HG03159 (cell line): ENCODE measurements at regions not wholly inside any gene's neighbourhood (a gene's known extent, or its start where the extent isn't known, plus 50 kb on each side); places are given as distances from the start of the nearest gene placed in this dataset.

Experiments used
- ATAC-seq: cut with Tn5 transposase; IDR thresholded peaks from one replicate; pipeline ENCODE4 v1.9.1; 2021; ENCODE audit warnings: mild to moderate bottlenecking, moderate library complexity; ENCODE audit not compliant: unreplicated experiment

DNA sequence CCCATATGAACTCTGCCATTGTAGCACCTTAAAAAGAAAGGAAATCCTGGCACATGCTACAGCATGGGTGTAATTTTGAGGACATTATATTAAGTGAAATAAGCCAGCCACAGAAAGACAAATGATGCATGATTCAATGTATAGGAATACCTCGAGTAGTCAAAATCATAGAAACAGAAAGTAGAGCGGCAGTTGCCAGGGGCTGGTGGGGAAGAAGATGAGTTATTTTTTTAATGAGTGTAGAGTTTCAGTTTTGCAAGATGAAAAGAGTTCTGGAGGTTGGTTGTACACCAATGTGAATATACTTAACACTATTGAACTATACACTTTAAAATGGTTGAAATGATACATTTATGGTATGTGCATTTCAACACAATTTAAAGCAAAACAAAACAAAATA lies 133.0 kb downstream of the ZDHHC21 start:
- ATAC-seq: peak; percentile 55

DNA sequence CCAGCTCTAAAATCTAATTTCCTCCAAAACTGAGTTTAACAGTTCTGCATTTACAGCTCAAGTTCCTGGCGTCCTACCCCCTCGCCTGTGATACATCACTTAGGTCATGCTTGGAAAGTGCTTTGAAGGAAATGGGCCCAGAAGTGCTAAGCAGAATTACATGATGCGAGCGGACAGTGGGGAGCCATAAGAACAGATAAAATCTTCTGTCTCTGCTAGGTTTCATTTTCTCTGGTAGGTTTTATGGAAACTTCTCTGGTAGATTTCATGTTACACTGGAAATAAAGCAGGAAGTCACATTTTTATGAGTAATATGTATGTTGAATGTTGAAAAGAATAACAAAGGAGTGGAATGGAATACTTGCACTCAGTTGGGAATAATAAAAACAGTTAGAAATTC lies 138.3 kb downstream of the ZDHHC21 start:
- no peak for ATAC-seq

DNA sequence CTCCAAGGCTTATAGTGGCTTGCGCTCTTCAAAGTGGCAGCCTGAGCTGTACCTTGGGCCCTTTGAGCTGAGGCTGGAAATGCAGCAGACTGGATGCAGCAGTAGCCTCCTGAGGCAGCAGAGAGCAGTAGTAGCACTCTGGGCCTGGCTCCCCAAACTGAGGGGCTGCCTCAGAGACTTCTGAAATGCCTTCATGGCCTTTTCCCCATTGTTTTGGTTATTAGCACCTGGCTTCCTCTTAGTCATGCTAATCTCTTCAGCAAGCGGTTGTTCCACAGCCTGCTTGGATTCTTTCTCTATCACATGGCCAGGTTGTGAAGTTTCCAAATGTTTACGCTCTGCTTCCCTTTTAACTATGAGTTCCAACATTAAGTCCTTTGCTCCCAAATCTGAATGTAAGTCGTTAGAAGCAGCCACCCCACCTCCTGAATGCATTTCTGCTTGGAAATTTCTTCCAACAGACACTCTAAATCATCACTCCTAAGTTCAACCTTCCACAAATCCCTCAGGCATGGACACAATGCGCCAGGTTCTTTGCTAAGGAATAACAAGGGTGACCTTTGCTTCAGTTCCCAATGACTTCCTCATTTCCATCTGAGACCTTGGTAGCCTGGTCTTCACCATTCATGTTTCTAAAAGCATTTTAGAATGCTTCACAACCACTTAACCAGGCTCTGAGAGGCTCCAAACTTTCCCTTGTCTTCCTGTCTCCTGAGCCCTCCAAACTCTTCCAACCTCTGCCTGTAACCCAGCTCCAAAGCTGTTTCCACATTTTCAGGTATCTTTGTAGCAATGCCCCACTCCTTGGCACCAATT lies 145.8 kb downstream of the ZDHHC21 start:
- ATAC-seq: no peak

DNA sequence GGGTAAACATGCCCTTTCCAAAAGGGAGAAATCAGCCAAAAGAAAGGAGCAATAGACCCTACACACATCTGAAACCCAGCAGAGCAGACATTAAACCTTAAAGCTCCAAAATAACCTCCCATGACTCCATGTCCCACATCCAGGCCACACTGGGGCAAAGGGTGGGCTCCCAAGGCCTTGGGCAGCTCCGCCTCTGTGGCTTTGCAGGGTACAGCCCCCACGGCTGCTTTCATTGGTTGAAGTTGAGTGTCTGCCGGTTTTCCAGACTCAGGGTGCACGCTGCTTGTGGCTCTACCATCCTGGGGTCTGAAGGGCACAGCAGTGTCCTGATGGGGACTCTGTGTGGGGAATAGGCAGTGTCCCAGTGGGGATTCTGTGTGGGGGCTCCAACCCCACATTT lies 146.5 kb downstream of the ZDHHC21 start:
- ATAC-seq: no peak

DNA sequence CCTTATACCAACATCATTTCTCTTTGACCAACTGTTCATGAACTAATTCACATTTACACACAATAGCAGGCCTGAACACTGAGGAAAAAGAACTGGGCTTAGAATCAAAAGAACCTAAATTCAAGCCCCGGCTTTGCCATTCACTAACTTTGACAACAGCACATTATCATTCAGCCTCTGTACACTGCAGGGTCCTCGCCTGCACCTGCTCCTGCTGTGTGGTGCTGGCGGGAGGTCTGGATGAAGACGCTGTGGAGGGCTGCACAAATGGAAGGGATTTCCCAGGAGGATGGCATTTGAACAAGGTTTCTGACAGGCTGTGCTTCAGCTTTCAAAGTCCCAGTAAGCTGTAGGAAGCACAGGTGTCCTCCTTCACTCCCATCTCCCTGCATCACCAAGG lies 151.2 kb downstream of the ZDHHC21 start:
- ATAC-seq: no peak

DNA sequence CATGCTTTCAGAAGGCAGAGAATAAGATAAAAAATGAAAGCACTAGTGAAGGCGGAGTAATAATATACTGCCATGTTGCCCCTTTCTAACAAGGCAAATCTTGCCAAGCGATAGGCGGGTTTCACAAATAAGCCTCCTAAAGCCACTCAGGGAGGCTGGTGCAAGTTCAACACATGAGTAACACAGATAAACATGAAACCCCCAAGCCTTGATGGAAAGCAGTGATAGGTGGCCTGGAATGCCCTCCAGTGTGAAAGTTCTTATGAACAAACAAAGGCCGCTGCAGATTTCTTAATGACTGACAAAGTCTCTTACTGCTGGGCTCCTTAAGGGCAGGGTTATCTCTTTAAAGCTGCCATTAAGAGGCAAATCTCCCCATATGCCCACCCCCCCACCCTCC lies 154.7 kb downstream of the ZDHHC21 start:
- no peak for ATAC-seq

DNA sequence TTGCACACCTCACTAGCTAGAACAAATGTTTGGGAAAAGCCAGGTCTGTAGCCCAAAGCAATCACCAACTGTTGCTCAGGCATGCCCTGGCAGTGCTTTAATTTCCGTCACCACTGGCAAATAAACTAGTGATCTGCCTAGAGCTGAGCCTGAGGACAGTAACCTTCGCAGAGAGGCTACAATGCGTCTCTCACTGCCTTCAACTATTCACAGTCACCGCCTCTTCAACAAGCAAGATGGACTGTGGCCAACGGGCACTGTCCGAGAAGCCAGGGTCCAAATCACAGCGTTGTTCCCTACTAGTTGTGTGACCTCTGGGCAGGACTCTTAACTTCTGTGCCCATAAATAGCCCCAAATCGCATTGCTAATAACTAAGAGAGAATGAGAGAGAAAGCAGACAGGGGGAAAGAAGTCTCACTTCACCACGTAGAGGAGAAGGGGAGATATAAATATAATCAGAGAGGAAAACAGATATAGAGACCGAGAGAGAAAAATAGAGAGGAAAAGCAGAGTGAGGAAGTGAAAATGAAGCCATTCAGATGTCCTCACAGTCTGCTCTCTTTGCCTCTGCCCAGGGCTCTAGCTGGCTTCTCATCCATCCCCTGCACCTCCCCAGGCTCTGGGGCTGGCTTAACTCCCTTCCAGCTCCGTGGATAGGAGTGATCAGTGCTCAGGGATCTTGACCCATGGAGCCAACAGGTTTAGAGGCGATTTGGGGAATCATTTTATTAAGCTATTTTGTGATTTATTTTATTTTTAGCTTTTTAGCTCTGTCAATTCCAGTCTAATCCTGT lies 157.9 kb downstream of the ZDHHC21 start:
- ATAC-seq: no peak

DNA sequence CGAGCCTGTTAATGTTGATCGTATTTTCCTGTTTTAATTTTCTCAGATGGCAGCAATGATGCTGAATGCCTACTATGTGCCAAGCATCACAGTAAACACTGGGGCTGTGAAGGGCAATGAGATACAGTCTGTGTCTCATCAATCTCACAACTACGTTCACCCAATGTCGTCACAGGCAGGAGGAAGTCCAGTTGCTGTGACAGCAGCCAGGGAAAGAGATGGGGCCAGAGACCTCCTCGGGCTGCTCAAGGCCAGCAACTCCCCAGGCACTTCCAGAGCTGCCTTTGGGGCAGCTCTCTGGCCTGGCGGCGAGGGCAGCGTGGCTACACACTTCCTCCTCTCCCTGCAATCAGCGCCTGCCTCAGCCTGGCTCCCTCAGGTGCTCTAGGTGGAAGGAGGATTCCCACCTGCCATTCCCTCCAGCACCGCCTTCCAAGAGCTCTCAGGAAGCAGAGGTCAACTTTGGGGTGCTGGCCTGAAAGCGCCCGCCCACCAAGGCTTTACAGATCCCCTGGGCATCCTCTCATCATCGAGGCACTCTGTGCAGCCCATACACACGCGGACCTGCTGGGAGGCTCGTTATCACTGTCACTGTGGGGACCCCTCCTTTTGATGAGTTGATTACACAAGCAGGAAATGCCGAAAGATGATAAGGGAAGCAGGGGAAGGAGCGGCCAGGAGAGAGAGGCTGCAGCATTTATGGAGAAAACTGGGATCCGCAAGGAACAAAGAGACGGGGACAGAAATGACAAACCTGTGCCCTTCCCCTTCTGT lies 159.2 kb downstream of the ZDHHC21 start:
- no peak for ATAC-seq

DNA sequence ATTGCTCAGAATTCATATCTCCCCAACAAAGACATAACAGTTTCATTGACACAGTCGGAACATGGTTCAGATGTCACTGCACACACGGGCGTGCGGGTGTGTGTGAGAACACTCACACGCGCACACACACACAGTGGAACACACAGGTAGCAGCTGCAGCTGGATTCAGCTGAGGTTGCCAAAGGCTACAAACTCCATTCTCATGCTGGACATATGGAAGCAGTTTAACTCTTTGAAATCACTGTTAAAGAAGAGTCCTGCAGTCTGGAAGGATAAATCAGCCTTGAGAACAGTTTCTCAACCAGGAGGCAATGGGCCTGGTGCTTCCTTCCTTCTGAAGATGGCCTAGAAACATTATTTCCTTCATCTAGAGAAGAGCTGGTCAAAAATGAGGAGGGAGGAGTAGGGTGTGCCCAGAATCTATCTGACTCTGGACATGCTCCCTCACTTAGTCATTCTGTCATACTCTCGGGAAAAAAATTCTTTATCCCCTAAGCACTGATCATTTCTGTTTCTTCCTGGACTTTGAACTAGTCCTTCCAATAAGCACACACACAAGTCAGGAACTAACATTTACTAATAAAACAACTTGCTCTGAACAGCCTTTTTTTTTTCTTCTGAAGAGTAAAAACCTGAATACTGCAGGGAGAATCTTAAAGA lies 160.6 kb downstream of the ZDHHC21 start:
- no peak for ATAC-seq

DNA sequence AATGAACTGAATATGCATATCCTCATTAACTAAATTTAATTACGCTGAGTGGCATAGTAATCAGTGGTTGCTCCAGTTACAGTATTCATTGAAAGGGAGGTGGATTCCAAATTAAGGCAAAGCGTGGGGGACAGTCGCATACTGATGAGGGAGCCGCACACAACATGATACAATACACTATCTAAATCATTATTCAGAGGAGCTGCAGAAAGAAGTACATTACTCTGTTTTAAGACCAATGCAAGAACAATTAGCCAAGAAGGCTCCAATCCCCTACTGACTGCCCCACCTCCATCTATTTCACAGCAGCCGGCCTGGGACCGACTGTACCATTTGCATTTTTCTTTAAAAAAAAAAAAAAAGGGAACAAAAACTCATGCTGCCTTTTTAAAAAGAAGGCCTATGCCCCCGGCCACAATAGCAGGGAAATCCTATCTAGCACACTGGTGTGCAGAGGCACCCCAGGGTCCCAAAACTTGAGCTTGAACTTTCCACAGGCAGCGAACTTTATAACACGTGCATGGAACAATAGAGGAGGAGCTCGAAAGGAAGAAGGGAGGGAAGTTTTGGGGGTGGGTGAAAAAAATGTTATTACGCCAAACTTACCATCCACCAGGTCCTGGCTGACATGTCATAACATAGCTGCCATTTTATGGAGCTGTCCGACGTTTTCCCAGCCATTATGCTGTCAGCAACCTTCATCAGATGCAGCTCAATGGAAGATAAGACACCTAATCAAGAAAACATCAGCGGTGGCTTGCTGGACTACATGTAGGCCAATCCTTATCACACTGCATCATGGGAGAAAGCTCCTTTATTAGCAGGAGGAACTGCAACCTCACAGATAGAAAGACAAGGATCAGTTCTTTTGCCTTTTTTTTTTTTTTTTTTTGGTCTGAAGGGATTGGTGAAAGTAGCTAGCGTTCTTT lies 161.6 kb downstream of the ZDHHC21 start:
- no peak for ATAC-seq

DNA sequence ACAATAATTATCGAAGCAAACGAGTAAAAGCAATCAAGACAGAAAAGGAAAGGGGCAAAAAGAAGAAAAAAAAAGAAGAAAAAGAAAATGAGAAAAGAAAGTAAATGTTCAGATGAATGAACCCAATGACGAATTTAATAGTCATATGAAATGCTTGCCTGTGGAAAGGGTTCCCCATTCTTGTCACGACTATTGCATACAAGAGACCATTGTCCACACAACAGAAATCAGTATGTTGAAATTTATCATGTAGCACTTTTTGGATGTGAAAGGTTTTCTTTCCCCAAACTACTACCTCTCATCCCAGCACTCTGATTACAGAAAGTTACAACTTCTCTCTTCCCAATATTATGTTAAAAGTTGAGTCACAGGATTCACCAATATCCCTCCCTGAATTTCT lies 162.4 kb downstream of the ZDHHC21 start:
- no peak for ATAC-seq

DNA sequence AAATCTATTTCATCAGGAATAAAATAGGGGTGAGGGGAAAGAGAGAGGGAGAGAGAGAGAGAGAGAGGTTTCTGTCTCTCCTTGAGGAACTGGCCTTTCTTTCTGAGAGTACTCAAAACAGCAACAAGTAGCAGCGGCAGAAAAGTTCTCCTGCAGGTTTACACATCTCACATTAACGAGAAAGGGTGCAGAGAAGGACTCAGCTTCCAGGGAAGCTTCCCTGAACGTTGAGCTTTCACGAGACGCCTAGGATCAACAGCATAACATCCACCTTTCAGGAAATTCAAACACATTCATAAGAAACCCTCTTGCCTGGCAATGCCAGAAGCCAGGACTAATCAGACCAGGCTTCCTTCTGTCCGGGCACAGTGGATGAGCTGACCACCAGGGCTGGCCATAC lies 162.9 kb downstream of the ZDHHC21 start:
- no peak for ATAC-seq

DNA sequence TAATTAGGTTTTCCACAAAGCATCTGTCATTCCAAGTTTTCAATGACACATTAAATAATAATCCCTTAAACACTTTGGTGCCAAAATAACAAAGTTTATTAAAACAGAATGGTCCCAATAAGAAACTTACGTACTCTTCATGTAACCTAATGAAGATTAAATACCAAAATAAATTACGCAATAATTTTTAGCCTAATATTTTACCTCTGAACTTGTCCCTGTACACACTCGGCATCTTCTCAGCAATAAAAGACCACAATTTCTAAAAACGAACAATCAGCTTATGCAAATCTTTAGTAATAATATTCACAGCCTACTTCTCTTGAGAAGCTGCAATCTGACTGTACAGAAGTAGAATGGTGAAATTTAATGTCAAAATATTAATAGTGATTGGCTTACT lies 163.6 kb downstream of the ZDHHC21 start:
- no peak for ATAC-seq

DNA sequence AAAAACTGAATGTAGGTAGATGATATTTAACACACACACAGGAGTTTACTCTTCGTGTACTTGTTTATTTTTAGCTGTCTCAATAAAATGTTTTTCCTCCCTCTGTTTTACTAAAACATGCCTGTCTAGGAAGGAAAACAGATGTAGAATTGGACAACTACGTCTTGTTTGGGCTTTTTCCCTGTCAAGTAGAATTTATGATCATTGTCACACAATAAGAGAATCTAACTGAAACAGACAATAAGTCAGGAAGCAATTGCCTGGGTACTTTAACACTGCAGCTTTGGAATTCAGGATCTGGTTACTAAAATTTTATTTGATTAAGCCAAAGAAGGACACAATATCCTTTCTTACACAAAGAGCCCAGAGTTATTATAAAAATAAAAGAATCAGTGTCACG lies 164.2 kb downstream of the ZDHHC21 start:
- ATAC-seq: no peak

DNA sequence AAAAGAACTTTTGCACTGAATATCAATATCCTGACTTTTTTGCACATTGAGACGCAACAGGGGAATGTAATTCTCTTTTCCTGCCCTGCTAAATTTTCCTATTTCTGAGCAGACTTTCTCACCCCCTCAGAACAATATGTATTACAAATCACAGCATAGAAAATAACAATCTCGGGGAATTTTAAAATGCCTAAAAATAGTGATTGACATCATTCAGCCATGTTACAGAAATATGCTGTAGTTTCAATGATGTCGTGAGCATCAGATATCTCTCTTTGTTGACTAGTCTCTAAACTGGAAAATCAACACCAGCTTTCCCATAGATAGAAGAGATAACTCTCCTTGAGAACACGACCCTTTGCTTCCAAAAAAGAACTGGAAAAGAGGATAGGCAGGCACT lies 166.7 kb downstream of the ZDHHC21 start:
- no peak for ATAC-seq

DNA sequence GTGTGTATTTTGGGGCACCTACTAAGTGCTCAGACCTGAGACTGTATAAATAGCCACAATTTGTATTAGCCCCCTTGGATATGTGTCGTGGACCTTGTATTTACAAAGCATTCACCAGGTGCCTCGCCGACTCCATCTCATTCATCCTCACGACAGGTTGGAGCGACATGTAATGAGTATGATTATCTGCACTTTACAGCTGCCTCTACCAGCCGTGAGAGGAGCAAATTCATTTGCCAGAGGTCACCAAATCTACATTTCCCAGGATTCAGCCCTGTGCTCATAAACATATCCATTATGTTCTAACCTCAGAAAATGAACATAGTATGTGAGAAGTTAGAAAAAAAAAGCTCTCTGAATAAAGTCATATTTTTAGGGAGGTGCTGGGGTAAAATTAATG lies 167.4 kb downstream of the ZDHHC21 start:
- no peak for ATAC-seq

DNA sequence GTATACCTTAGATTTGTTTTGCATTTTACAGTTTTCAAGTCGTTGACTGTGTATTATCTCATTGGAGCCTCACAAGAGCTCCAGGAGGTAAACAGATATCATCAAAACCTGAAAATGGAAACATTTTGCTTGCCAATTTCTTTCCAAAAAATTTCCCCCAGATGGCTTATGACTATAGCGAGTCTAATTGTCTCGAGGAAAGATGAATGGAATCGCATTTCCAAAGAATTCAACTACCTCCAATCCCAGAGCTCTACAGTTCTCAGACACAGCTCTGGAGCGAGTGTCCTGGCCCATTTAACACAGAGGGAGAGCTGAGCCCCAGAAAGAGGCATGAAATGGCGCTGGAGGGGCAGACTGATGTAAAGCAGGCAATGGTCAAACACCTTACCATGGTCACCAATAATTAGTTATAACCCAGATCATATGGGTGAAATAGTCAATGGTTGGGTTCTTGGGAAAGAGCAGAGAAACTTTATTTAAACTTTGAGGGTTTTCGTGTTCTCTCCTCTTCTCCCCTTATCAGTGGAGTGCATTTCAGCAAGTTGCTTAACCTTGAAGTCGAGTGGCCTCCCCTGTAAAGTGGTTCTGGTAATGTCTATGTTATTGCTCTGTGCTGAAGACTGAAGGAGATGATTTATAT lies 168.2 kb downstream of the ZDHHC21 start:
- ATAC-seq: no peak

DNA sequence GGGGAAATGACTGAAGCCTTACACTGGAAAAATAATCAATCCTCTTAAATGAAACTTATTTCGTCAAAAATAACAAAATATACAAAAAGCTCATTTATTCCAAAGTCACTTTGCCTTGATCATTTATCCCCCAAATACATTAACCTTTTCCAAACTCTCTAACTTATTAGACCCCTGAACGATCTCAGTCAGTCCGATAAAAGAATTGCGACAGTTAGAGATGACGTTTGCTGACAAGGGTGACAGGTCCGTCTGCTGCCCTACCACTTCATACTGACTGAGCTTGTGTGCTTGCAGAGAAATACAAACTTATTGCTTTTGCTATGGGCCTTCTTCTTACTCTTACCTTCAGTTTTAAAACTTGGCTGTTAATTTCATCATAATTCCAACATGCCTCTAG lies 169.7 kb downstream of the ZDHHC21 start:
- ATAC-seq: no peak

DNA sequence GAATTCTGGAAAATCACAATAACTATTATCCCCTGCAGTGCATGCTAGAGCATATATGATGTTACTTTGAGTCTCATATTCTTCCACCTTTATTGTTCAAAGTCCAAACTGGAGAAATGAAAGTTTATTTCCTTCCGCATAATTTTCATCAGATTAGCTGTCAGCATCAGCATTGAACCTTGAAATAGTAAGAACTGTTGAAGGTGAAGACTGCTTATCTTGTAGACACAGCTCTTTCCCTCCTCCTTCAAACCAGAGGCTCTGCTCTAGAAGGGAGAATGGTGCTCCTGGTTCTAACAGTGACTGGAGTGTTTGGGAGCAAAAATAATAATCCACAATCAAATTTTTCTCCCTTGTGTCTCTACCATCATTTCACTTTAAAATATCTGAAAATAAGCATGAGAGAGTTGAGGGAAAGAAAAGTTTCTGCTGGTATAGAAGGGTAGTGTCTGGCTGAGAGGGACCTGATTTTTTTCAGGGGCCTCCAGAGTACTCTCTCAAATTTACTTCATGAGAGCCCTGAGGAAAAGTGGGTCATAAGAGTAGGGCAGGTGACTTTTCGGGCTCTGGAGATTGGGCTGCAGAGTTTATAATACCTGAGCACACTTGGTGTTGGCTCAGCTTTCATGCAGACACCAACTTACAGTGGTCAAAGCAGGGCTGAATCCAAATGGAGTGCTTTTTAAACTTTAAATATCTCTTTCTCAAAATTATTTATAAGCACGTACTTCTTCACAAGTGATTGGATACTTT lies 170.4 kb downstream of the ZDHHC21 start:
- ATAC-seq: no peak
